HG02642 (cell line): ENCODE measurements at regions not wholly inside any gene's neighbourhood (a gene's known extent, or its start where the extent isn't known, plus 50 kb on each side); places are given as distances from the start of the nearest gene placed in this dataset.
"Not testable (repeated sequence)": the region's sequence is repeated elsewhere in the genome, so short reads cannot be mapped to it uniquely, and the experiment has no call there.

Source experiments
- ATAC-seq: cut with Tn5 transposase; IDR thresholded peaks from one replicate; pipeline ENCODE4 v1.9.1; 2021; ENCODE audit warnings: mild to moderate bottlenecking; ENCODE audit not compliant: unreplicated experiment, poor library complexity

DNA sequence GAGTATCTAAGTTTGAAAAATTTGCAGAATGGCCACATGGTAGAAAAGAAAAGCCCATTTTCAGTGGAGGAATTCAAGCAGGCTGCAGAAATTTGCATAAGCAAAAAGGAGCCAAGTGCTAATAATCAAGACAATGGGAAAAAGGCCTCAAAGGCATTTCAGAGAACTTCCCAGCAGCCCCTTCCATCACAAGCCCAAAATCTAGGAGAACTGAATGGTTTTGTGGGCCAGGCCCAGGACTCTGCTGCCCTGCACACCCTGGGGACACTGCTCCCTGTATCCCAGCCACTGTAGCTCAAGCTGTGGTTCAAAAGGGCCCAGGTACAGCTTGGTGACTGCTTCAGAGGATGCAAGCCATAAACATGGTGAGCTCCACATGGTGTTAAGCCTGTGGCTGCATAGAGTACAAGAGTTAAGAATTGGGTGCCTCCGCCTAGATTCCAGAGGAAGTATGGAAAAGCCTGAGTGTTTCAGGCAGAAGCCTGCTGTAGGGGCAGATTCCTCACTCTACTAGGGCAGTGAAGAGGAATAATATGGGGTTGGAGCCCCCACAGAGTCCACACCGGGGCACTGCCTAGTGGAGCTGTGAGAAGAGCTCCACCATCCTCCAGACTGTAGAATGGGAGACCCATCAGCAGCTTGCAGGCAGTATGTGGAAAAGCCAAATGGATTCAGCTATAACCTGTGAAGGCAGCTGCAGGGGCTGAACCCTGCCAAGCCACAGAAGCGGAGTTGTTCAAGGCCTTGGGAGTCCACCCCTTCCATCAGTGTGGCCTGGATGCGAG, 720.7 kb upstream of the CTNND2 start:
- no peak for ATAC-seq

GRCh38 chr5:12623408-12623807, 719.2 kb upstream of the CTNND2 start:
- ATAC-seq = no peak

DNA sequence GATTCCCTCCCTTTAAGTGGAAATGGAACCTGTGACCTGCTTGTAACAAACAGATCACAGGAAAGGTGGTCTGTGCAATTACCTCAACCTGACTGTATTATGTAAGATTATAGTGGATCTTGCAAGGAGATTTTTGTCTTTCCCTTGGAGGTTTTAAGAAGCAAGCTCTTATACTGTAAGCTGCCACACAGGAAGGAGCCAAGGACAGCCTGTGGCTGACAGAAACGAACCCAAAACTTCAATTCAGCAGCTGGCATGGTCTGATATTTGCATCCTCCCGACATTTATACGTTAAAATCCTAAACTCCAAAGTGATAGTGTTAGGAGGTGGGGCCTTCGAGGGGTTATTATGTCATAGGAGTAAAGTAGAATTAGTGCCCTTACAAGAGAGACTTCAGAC, 711.8 kb upstream of the CTNND2 start:
- ATAC-seq = no peak

GRCh38 chr5:12615141-12615820, 711.0 kb upstream of the CTNND2 start:
- ATAC-seq = no peak

- ATAC-seq = no peak
Measured at GRCh38 chr5:12614608-12615007, 710.4 kb upstream of the CTNND2 start.

- no peak for ATAC-seq
Measured at GRCh38 chr5:12611132-12611531, 706.9 kb upstream of the CTNND2 start.

GRCh38 chr5:12607817-12608216, 703.6 kb upstream of the CTNND2 start:
- not testable (repeated sequence) for ATAC-seq

DNA sequence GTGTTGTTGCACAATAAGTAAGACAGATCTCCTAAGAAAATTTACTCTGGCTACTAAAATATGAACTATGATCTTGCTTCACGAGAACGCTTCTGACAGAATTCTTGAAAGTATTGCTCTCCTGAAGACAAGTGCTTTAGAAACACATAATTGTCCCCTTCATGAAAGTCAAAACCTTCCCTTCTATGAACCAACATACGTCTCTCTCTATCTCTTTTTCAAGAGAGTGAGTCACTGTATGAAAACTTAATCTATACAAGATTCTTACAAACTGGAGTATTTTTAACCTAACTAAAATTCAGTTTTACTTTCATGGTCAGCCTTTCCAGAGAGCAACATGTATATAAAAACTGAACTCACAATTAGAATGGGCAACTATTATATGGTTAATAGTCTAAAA, 688.0 kb upstream of the CTNND2 start:
- ATAC-seq = no peak

DNA sequence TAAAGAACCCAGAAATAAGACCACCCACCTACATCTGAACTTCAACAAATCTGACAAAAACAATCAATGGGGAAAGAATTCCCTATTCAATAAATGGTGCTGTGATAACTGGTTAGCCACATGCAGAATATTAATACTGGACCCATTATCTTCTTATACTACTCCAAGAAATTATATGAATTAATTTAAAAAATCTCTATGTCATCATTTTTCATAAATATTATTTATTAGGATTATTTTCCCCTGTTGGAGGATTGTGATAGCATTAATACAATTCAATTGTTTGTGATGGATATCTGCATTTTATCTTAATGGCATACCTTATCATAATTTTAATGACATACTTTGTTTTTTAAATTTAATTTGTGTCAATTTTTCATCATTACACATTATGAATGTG, 682.2 kb upstream of the CTNND2 start:
- ATAC-seq = no peak

DNA sequence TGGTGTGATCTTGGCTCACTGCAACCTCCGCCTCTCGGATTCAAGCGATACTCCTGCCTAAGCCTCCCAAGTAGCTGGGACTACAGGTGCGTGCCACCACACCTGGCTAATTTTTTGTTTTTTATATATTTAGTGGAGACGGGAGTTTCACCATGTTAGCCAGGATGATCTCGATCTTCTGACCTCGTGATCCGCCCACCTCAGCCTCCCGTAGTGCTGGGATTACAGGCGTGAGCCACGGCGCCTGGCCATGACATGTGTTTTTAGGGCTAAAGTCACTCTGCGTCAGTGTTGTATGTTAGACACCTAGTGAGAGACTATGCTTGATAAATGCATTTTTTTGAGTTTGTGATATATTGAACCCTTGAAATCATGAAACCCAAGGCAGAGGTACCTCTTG, 674.6 kb upstream of the CTNND2 start:
- not testable (repeated sequence) for ATAC-seq

DNA sequence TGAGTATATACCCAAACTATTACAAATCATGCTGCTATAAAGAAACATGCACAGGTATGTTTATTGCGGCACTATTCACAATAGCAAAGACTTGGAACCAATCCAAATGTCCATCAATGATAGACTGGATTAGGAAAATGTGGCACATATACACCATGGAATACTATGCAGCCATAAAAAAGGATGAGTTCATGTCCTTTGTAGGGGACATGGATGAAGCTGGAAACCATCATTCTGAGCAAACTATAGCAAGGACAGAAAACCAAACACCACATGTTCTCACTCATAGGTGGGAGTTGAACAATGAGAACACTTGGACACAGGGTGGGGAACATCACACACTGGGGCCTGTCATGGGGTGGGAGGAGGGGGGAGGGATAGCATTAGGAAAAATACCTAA, 672.7 kb upstream of the CTNND2 start:
- not testable (repeated sequence) for ATAC-seq

- ATAC-seq = not testable (repeated sequence)
Measured at GRCh38 chr5:12574298-12575093, 670.2 kb upstream of the CTNND2 start.

GRCh38 chr5:12573916-12574297, 669.7 kb upstream of the CTNND2 start:
- ATAC-seq = not testable (repeated sequence)

- ATAC-seq = no peak
Measured at GRCh38 chr5:12570688-12571087, 666.4 kb upstream of the CTNND2 start.

- no peak for ATAC-seq
Measured at GRCh38 chr5:12566441-12566840, 662.2 kb upstream of the CTNND2 start.

DNA sequence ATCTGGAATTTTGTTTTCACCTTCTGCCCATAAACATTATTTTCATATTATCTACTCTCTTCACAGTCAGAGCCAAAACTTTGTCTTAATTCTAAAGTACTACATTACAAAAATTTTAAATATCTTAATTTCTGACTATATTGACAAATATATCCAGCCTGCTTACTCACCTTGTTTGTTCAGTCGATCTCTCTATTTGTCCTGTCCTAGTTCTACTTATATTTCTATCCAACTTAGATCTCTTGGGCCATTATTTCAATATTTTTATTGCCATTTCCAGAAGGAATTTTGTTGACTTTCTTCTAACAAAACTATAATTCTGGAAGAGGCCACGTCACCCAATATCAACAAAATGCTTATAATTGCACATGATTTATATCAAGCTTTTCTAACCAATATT, 652.8 kb upstream of the CTNND2 start:
- ATAC-seq = no peak

DNA sequence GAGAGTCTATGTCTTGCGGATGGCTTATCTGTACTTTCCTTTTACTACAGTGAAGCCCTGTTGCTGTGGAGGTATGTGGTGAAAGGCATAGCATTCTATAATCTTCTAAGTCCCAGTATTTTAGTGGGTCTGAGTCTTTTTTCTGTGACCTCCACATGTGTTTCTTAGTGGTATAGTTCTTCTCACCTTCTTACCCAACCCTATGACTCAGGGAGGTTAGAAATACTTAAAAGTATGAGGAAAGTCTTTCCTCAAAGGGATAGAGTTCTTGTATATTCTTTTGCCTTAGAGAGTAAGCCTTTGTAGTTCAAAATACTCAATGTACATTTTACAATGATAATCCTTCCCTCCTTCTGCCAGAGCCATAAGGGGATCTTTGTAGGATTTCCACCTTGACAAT, 621.9 kb upstream of the CTNND2 start:
- no peak for ATAC-seq

DNA sequence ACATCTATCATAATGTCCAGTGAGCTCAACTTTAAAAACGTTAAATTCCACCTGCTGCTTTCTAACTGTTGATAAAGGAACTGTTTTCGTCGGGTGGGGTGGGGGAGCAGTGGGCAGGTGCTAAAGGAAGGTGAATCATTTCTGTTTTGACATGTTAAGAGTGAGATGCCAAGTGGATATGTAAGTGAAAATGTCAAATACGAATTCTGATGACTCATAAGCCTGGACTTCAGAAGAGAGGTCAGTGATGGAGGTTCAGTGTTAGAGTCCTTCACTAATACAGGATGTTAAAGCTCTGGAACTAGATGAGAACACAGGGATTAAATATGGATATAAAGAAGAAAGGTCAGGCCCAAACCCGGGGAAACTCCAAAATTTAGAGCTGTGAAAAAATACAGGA, 617.9 kb upstream of the CTNND2 start:
- ATAC-seq = no peak

DNA sequence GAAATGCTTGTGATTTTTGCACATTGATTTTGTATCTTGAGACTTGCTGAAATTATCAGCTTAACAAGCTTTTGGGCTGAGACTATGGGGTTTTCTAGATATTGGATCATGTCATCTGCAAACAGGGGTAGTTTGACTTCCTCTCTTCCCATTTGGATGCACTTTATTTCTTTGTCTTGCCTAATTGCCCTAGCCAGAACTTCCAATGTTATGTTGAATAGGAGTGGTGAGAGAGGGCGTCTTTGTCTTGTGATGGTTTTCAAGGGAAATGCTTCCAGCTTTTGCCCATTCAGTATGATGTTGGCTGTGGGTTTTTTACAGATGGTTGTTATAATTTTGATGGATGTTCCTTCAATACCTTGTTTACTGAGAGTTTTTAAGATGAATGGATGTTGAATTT, 600.7 kb upstream of the CTNND2 start:
- ATAC-seq = not testable (repeated sequence)

- no peak for ATAC-seq
Measured at GRCh38 chr5:12488161-12488560, 583.9 kb upstream of the CTNND2 start.

DNA sequence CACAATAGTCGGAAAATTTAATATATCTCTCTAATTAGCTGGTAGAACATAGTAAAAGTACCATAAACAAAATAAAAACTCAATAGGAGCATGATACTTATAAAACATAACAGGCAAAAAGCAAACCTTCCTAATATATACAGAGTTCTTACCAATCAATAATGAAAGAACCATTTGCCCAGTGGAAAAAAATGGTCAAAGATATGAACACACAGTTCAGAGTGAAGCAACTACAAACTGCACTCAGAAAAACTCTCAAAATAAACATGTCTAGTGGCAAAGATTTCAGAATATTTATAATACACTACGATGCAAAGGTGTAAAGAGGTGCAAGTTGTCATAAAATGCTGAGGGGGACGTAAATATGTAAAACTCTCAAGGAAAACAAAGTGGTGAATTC, 576.2 kb upstream of the CTNND2 start:
- no peak for ATAC-seq
